22Rv1 (cell line): ENCODE measurements at regions not wholly inside any gene's neighbourhood (a gene's known extent, or its start where the extent isn't known, plus 50 kb on each side); places are given as distances from the start of the nearest gene placed in this dataset.

Source experiments
- CTCF ChIP-seq: fragments of 450-650 bp; IDR thresholded peaks from 2 replicates; pipeline ENCODE4 v1.5.1; 2017; ENCODE audit warnings: mild to moderate bottlenecking
- ZFX ChIP-seq: fragments of 450-650 bp; IDR thresholded peaks from 2 replicates; pipeline ENCODE4 v1.6.1; 2017; ENCODE audit warnings: antibody characterized with exemption, borderline replicate concordance

DNA sequence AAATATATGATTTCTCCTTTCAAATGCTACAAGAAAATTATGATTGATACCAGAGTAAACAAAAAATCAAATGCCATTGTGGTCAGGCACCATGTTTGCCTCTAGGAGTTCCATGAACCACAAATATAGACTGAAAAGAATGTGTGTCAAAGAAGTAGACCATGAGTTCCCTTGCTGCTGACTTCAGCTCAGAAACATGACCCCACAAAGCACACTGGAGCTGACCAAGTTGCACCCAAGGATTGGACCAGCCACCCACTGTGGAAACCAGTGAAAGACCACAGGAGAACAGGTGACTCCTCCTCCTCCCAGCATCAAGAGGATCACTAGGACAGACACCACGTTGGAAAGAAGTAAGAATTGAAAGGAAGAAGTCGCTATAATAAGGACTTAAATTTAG is 90.8 kb upstream of the TENT5A start:
- no peak for TF ChIP-seq CTCF
- TF ChIP-seq ZFX, result no peak
